ENCODE measurements at regions not wholly inside any gene's neighbourhood (a gene's known extent, or its start where the extent isn't known, plus 50 kb on each side); places are given as distances from the start of the nearest gene placed in this dataset. TPM values are rescaled to one million over a fixed set of nuclear protein-coding genes. Genes with fewer than 3 reads are reported as not detected.

- Histone ChIP-seq H3K4me2 (ENCODE audit: unreplicated experiment) (no peak overlapping the region), H3K4me3 (no peak overlapping the region), H3K27ac (no peak overlapping the region), H4K20me1 (ENCODE audit: insufficient read depth) (no peaks in the 10 kb centered on the region), H3K9me2 (ENCODE audit: insufficient read depth) (no peaks in the 10 kb centered on the region), H3K9me3 (ENCODE audit: low read depth) (no peaks in the 10 kb centered on the region), H3K36me3 (ENCODE audit: low read depth) (no peaks in the 10 kb centered on the region), H2AFZ (no peak overlapping the region), H3K27me3 (replicated peaks; ENCODE audit: insufficient read depth) (peaks cover 33% of the 10 kb centered on the region), H3K9ac (no peak overlapping the region), H3F3A (ENCODE audit: insufficient read depth) (no peaks in the 10 kb centered on the region), H3K4me1 (ENCODE audit: insufficient read depth) (no peaks in the 10 kb centered on the region), H3K79me2 (ENCODE audit: insufficient read depth) (no peaks in the 10 kb centered on the region)
- peak; percentile 82 for DNase-seq
- in situ Hi-C loops (cut with MboI) = no loop called here
- WGBS, 2 experiments (ENCODE audit: low coverage in 1 of 2, low lambda C conversion rate in 2 of 2, missing lambda C conversion rate in 2 of 2) = 31 to 32% methylated on average over 12 of the region's 12 CpGs
- no peak for TF ChIP-seq EZH2 (IDR thresholded peaks at IDR 0.05; ENCODE audit: insufficient read depth, poor library complexity, severe bottlenecking)
- no peak for TF ChIP-seq EZH2phosphoT487 (IDR thresholded peaks at IDR 0.05; ENCODE audit: insufficient read depth, low read depth)
These were observed 58.7 kb upstream of the PABPC3 start for GRCh38 chr13:25037057-25037813.

GRCh38 chr13:25042151-25042865, 53.6 kb upstream of the PABPC3 start:
- in situ Hi-C loops (cut with MboI) = no loop called here
- Histone ChIP-seq H3K4me1 (ENCODE audit: insufficient read depth) (no peaks in the 10 kb centered on the region), H4K20me1 (ENCODE audit: insufficient read depth) (no peaks in the 10 kb centered on the region), H3K9me2 (ENCODE audit: insufficient read depth) (no peaks in the 10 kb centered on the region), H2AFZ (no peak overlapping the region), H3K79me2 (ENCODE audit: insufficient read depth) (no peaks in the 10 kb centered on the region), H3K36me3 (ENCODE audit: low read depth) (no peaks in the 10 kb centered on the region), H3K9me3 (ENCODE audit: low read depth) (no peaks in the 10 kb centered on the region), H3K9ac (no peak overlapping the region), H3K4me3 (no peak overlapping the region), H3F3A (ENCODE audit: insufficient read depth) (no peaks in the 10 kb centered on the region), H3K27ac (no peak overlapping the region), H3K4me2 (ENCODE audit: unreplicated experiment) (no peak overlapping the region), H3K27me3 (replicated peaks; ENCODE audit: insufficient read depth) (peaks cover 38% of the 10 kb centered on the region)
- 50 to 51% methylated on average over 11 of the region's 11 CpGs for WGBS, 2 experiments (ENCODE audit: low coverage in 1 of 2, low lambda C conversion rate in 2 of 2, missing lambda C conversion rate in 2 of 2)
- no peak for TF ChIP-seq EZH2phosphoT487 (IDR thresholded peaks at IDR 0.05; ENCODE audit: insufficient read depth, low read depth)
- no peak for TF ChIP-seq EZH2 (IDR thresholded peaks at IDR 0.05; ENCODE audit: insufficient read depth, poor library complexity, severe bottlenecking)
- DNase-seq = no peak

DNA sequence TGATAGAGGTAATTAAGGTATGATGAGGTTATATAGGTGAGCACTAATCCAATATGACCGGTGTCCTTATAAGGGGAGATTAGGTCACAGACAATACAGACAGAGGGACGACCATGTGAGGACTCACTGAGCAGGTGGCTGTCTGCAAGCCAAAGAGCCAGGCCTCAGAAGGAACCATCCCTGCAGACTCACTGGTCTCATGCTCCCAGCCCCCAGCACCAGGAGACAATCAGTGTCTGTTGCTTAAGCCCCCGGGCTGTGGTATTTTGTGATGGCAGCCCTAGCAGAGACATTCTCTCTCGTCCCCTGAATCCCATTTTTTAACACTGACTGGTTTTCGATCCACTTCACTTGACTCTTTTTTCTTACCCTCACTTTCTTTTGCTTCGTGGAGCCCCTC, 51.9 kb upstream of the PABPC3 start:
- no peaks in the 10 kb centered on the region for H3K36me3 ChIP-seq (ENCODE audit: low read depth)
- 54 to 68% methylated on average over 6 of the region's 6 CpGs for WGBS, 2 experiments (ENCODE audit: low coverage in 1 of 2, low lambda C conversion rate in 2 of 2, missing lambda C conversion rate in 2 of 2)
- H3K9me3 ChIP-seq (ENCODE audit: low read depth) = no peaks in the 10 kb centered on the region
- no peaks in the 10 kb centered on the region for H3K79me2 ChIP-seq (ENCODE audit: insufficient read depth)
- H3F3A ChIP-seq (ENCODE audit: insufficient read depth) = no peaks in the 10 kb centered on the region
- H3K4me3 ChIP-seq = no peak overlapping the region
- in situ Hi-C loops (cut with MboI) = no loop called here
- no peak overlapping the region for H2AFZ ChIP-seq
- H3K27ac ChIP-seq = no peak overlapping the region
- H3K4me1 ChIP-seq (ENCODE audit: insufficient read depth) = no peaks in the 10 kb centered on the region
- H3K9ac ChIP-seq = no peak overlapping the region
- H3K4me2 ChIP-seq (ENCODE audit: unreplicated experiment) = no peak overlapping the region
- H3K27me3 ChIP-seq (replicated peaks; ENCODE audit: insufficient read depth) = peaks cover 51% of the 10 kb centered on the region
- no peak for TF ChIP-seq EZH2phosphoT487 (IDR thresholded peaks at IDR 0.05; ENCODE audit: insufficient read depth, low read depth)
- no peak for TF ChIP-seq EZH2 (IDR thresholded peaks at IDR 0.05; ENCODE audit: insufficient read depth, poor library complexity, severe bottlenecking)
- no peaks in the 10 kb centered on the region for H3K9me2 ChIP-seq (ENCODE audit: insufficient read depth)
- H4K20me1 ChIP-seq (ENCODE audit: insufficient read depth) = no peaks in the 10 kb centered on the region
- no peak for DNase-seq

Small RNA genes lying in the stretch of these regions (small RNA-seq; reads per million reads assigned to genes)
- gene AL590099.1 (ENCODE audit: low read depth, low replicate concordance) (not detected), gene LSP1P1 (ENCODE audit: low read depth, low replicate concordance) (not detected)

Measured in GM23248 (cell line).